HK-2 (cell line): ENCODE measurements at regions not wholly inside any gene's neighbourhood (a gene's known extent, or its start where the extent isn't known, plus 50 kb on each side); places are given as distances from the start of the nearest gene placed in this dataset.
A peak's percentile ranks its signal among the peaks of the same experiment; 100 is the strongest.

Source experiments
- DNase-seq: peaks from one replicate; pipeline ENCODE4 v3.0.0-alpha.2; 2018; ENCODE audit not compliant: unreplicated experiment

- no peak for DNase-seq
These were observed 411.0 kb upstream of the WWC1 start for GRCh38 chr5:167880420-167880819.

DNA sequence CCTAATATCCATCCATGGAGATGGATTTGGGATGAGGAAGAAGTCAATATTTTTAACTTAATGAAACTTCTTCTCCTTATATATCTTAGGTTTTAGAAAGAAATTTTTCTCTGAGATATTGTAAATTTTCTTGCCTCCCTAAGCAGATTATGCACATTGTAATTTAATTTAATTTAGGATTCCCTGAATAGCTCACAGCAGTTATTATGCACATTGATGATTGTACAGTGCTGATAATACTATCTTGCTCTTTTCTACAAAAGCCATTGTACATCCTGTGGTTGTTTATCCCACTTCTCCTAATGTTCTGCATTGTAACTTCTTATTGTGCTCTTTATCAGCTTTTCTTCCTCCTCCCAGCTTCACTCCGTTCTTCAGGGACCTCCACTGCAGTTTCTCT lies 410.4 kb upstream of the WWC1 start:
- no peak for DNase-seq

DNA sequence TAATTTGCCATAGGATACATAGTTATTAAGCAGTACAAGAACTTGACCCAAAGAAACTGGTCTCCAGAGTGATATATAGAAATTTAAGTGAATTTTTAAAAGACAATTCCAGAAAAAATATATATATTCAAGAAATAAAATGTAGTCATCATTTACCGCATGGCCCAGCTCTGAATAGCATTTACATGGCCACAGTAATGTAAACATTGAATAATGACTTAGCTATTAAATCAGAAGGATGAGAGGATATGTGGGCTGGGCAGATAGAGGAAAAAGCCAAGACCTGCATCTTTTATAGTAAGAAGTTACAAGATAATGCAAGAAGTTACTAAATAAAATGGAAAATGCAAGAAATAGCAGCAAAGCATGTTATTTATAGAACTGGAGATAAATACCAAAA lies 405.2 kb upstream of the WWC1 start:
- no peak for DNase-seq

DNA sequence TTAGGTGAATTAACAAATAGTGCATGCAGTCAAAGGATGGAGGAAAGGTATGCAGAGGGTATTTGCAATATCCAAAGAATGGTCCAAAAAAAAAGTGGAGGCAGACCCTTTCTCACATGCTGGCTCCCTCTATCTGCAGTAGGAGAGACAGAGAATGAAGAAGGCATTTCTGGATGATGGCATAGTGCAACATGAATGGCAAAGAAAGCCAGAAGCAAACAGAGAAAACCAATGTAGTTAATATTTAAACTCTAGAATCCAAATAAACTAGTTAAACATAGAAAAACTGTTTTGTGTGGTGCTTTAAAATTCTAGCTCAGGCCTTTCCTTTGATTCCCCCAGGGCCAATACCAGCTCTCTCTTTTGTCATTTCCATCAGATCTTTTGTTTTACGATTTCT lies 403.1 kb upstream of the WWC1 start:
- no peak for DNase-seq

GRCh38 chr5:167889276-167889675 lies 402.2 kb upstream of the WWC1 start:
- DNase-seq, result no peak

DNA sequence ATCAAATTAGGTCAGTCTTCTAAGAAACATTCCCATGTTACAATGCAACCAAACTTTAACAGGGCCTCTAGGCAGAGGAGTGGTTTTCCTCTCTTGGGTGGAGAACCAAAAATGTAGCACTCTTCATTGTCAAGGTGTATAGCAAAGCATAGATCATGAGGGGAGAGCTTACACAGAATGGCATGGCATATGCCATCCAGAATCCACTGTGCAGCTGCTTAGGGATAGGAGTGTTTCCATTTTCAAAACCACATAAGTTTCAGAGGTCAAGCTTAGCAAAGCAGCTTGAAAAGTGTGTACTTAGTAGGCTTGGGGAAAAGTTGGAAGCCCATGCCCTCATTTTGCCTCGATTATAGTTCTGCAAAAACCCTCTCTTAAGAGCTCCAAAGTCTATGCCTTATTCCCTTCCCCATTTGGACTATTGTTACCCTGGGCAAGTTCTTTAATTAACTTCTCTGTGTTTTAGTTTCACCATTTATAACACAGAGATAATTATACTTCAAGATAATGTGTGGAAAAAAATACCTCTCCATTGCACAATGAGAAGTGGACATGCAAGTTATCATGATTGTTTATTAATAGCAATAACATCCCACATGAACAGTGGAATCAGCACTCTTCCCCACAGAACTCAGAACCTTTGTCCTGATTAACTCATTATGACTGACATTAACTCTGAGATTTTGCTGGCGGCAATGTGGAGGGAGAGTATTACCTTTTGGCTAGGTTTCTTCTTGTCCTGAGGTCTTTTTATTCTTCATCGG lies 398.9 kb upstream of the WWC1 start:
- DNase-seq, result no peak

DNA sequence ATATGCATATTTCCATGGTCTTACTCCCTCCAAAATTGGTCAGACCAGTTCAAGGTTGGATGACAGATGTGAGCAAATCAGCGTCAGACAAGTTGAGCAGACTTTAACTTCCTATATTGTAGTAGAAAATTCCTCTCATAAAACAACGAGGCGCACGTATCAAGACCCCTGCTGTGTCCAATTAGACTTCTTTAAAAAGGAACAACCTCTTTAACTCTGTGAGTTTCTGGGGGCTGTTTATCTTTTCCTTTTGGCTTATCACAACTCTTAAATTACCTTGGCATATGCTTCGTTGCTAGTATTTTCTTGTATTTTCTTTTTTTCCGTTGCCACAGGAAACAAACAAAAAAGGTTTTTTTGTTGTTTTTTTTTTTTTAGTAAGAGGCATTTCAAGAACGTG lies 398.2 kb upstream of the WWC1 start:
- no peak for DNase-seq

DNA sequence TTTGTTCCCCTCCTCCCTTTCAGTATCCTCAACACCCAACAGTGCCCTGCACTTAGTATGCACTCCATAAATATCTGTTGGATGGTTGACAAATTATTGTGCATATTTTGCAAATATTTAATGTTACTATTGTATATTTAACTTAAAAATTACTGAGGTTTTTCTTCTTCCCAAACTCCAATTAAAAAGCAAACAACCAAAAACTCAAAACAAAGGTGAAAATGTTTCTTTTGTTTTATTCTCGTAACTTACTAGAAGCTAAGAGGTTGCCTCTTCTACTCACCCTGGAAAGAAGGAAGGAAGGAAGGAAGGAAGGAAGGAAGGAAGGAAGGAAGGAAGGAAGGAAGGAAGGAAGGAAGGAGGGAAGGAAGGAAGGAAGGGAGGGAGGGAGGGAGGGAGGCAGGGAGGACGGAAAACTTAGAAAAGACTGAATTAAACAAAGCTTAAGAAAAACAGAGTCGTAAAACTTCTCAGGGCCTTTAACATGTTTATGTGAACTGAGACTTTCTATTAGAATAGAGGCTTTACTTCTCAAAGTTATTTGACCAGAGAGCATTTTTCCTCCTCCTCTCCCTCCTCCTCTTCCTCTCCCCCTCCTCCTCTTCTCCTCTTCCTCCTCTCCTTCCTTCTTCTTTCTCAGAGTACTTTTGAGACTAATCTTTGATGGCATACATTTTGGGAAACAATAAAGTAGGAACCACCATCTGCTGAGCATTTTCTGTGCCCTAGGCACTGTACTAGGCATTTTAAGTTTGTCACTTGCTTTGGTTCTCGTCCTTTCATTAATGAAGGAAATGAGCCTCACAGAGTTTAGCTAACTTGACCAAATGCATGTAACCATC lies 396.6 kb upstream of the WWC1 start:
- no peak for DNase-seq

GRCh38 chr5:167895899-167896659 lies 395.4 kb upstream of the WWC1 start:
- DNase-seq, result no peak

DNA sequence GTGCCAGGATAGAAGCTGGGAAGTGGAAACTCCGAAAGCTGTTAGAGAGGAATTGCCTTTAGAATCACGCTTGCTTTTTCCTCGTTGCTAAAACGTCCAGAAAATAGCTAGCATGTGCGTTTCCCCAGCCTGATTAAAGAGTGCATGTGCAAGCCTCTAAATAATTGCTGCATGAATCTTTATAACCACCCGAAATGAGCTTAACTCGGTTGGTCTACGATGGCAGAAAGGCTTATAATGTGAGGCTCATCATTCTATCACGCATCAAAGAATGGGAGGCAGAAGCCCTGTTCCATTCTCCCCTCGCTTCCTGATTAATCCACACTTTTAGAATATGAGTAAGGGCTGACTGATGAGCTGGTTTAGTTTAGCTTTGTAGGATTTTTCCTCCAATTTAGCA lies 394.6 kb upstream of the WWC1 start:
- no peak for DNase-seq

GRCh38 chr5:167897371-167897770 lies 394.1 kb upstream of the WWC1 start:
- no peak for DNase-seq

GRCh38 chr5:167898361-167899042 lies 392.9 kb upstream of the WWC1 start:
- DNase-seq, result no peak

- peak; percentile 5 for DNase-seq
These were observed 391.9 kb upstream of the WWC1 start for GRCh38 chr5:167899490-167900070.

GRCh38 chr5:167900340-167900935 lies 391.0 kb upstream of the WWC1 start:
- no peak for DNase-seq

DNA sequence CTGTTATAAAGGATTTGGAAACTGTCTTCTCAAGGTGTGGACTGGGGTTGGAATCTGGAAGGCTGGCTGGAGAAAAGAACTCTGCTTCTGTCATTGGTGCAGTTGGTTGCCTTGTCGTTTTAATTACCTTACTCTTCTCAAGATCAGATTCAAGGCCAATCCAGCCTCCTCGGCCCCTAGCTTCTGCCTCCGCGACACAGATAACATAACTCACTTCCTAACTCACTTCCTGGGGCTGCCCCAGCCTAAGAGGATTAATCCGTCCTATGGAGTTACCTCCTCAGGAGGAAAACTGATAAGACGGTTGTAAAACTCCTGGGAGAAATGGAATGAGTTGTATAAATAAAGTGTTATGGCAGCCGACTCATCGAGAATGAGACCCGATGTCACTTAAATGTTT lies 389.1 kb upstream of the WWC1 start:
- DNase-seq, result no peak

DNA sequence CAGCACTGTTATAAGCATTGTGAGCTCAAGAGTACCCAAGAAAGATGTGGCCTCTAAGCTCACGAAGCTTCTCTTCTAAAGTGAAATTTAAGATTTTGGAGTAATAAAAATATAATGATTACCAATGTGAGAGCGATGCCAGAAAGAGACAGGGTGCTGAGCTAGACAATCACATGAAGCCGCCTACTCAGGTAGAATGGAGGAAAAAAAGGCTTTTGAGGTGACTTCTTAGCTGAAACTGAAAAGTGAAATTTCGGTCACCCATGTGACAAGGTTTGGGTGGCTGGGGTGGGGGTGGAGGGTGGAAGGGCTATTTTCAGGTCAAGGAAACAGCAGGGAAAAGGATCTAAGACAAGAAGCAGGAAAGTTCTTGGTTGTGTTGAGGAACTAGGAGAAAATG lies 388.2 kb upstream of the WWC1 start:
- no peak for DNase-seq

GRCh38 chr5:167903659-167904058 lies 387.8 kb upstream of the WWC1 start:
- no peak for DNase-seq

DNA sequence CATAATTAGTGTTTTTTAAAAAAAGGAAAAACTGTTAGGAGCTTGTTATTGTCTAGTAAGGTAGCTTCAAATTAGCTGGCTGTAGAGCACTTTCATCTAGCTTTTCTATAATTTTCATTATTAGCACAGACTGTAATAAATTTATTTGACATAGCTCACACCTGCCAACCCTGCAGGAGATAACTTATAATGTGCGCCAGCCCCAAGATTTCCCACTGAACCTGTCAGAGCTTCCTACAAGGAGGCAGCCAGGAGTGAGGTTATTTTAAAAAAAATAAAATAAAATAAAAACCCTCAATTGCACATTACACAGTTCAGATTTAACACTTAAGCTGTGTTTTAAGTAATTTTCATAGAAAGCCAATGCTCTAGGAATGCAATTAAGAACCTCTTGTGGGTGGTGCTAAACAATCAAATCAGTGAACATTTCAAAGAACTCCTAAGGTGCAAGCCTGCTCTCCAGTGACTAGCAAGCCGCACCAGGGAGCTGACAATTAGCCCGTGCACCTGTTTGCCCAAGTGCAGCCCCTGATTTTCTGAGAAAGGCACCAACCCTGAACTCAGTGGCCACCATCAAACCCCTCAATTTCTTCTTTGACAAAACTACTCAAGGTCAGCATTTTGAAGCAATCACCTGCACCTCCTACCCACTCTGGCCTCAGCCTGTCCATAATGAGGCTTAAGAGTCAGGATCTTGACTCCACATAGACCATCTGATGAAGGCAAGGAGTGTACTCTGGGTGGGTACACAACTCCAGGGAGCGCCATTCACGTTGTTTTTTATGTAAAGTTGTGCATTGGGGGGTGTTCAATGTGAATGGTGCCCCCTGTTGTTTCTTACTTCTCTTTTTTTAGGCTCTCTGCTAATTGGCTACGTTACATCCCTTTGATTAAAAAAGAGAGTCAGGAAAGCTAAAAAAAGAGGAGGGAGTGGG lies 385.3 kb upstream of the WWC1 start:
- DNase-seq, result no peak

- no peak for DNase-seq
These were observed 382.8 kb upstream of the WWC1 start for GRCh38 chr5:167908606-167909005.
